ENCODE measurements at regions not wholly inside any gene's neighbourhood (a gene's known extent, or its start where the extent isn't known, plus 50 kb on each side); places are given as distances from the start of the nearest gene placed in this dataset.

- no peak for DNase-seq (ENCODE audit: low spot score in 2 of 2)
- intact Hi-C loops (cut with DNase I; ENCODE audit: low total_unique reads), result no loop called here
- Histone ChIP-seq H3K9me3 (no peaks in the 10 kb centered on the region), H3K4me3 (no peak overlapping the region), H3K36me3 (no peaks in the 10 kb centered on the region), H3K27ac (no peak overlapping the region), H3K27me3 (no peaks in the 10 kb centered on the region), H3K4me1 (no peaks in the 10 kb centered on the region)
- TF ChIP-seq CTCF (IDR thresholded peaks at IDR 0.05) (no peak), POLR2A (IDR thresholded peaks at IDR 0.05) (no peak)
Measured at GRCh38 chr19:28208745-28209144, 1004.2 kb downstream of the UQCRFS1 start.

- Histone ChIP-seq H3K27ac (no peak overlapping the region), H3K9me3 (peaks cover 0 to 4% of the 10 kb centered on the region in 2 donors), H3K4me3 (no peak overlapping the region), H3K4me1 (no peaks in the 10 kb centered on the region), H3K27me3 (no peaks in the 10 kb centered on the region), H3K36me3 (no peaks in the 10 kb centered on the region)
- no peak for DNase-seq (ENCODE audit: low spot score in 2 of 2)
- TF ChIP-seq CTCF (IDR thresholded peaks at IDR 0.05) (no peak), POLR2AphosphoS5 (IDR thresholded peaks at IDR 0.05) (no peak), POLR2A (IDR thresholded peaks at IDR 0.05) (no peak)
- intact Hi-C loops (cut with DNase I; ENCODE audit: low total_unique reads), result no loop called here
Measured at GRCh38 chr19:28207244-28207643, 1005.7 kb downstream of the UQCRFS1 start.

- no peak for DNase-seq (ENCODE audit: low spot score in 2 of 2)
- no peak for TF ChIP-seq POLR2A (IDR thresholded peaks at IDR 0.05)
- TF ChIP-seq CTCF (IDR thresholded peaks at IDR 0.05), result no peak
- TF ChIP-seq POLR2AphosphoS5 (IDR thresholded peaks at IDR 0.05), result no peak
- H3K9me3 ChIP-seq, result peaks cover 0 to 19% of the 10 kb centered on the region in 2 donors
Measured at GRCh38 chr19:28201462-28201943, 1011.4 kb downstream of the UQCRFS1 start.

GRCh38 chr19:28199323-28199722 is 1013.6 kb downstream of the UQCRFS1 start:
- Histone ChIP-seq H3K27me3 (peaks cover 0 to 1% of the 10 kb centered on the region in 2 donors), H3K9me3 (peaks cover 0 to 19% of the 10 kb centered on the region in 2 donors), H3K4me1 (no peaks in the 10 kb centered on the region), H3K4me3 (no peak overlapping the region), H3K36me3 (no peaks in the 10 kb centered on the region), H3K27ac (no peak overlapping the region)
- no peak for TF ChIP-seq POLR2AphosphoS5 (IDR thresholded peaks at IDR 0.05)
- TF ChIP-seq CTCF (IDR thresholded peaks at IDR 0.05), result no peak
- no peak for TF ChIP-seq POLR2A (IDR thresholded peaks at IDR 0.05)
- no peak for DNase-seq (ENCODE audit: low spot score in 2 of 2)
- intact Hi-C loops (cut with DNase I; ENCODE audit: low total_unique reads), result no loop called here

More at GRCh38 chr19:28201462-28201943, 1011.4 kb downstream of the UQCRFS1 start:
- H3K36me3 ChIP-seq, result no peaks in the 10 kb centered on the region
- no peak overlapping the region for H3K4me3 ChIP-seq
- H3K27ac ChIP-seq, result no peak overlapping the region
- no peaks in the 10 kb centered on the region for H3K27me3 ChIP-seq
- intact Hi-C loops (cut with DNase I; ENCODE audit: low total_unique reads), result no loop called here
- H3K4me1 ChIP-seq, result no peaks in the 10 kb centered on the region

GRCh38 chr19:28196961-28197360 is 1016.0 kb downstream of the UQCRFS1 start:
- Histone ChIP-seq H3K9me3 (peaks cover 0 to 13% of the 10 kb centered on the region in 2 donors), H3K27me3 (peaks cover 0 to 2% of the 10 kb centered on the region in 2 donors), H3K4me1 (no peaks in the 10 kb centered on the region), H3K27ac (no peak overlapping the region), H3K36me3 (no peaks in the 10 kb centered on the region), H3K4me3 (no peak overlapping the region)
- DNase-seq (ENCODE audit: low spot score in 2 of 2), result no peak
- TF ChIP-seq POLR2AphosphoS5 (IDR thresholded peaks at IDR 0.05) (no peak), CTCF (IDR thresholded peaks at IDR 0.05) (no peak), POLR2A (IDR thresholded peaks at IDR 0.05) (no peak)
- intact Hi-C loops (cut with DNase I; ENCODE audit: low total_unique reads), result no loop called here
